Pancreas (tissue), 10 donors: ENCODE measurements at regions not wholly inside any gene's neighbourhood (a gene's known extent, or its start where the extent isn't known, plus 50 kb on each side); places are given as distances from the start of the nearest gene placed in this dataset.

ENCODE experiments used
- ATAC-seq, 4 donors: fragments of 200-7000 bp; cut with Tn5 transposase; one replicate each; pipeline versions ENCODE4 v1.8.0 to v1.9.1; 2020; ENCODE audit warnings: mild to moderate bottlenecking in 4 of 4, moderate library complexity in 4 of 4
- DNase-seq, 6 donors: peaks; one replicate each; pipeline ENCODE4 v3.0.0-alpha.2; 2020
- FAIRE-seq: peaks from 2 replicates; lab custom pipeline; 2012; peaks lifted over from hg19 to GRCh38; lab: Jason Lieb, UNC
- H3K27ac ChIP-seq, 4 donors: fragments of 200-600 bp; sonication (generic); 1 replicate in 3 of 4; 2 replicates in 1 of 4; pipeline versions ENCODE4 v1.5.0 to v1.8.0; 2020
- H3K27me3 ChIP-seq, 4 donors: fragments of 200-600 bp; one replicate each; pipeline ENCODE4 v1.8.0; 2021
- H3K36me3 ChIP-seq, 3 donors: fragments of 200-600 bp; sonication (generic) in 1 of 3; one replicate each; pipeline versions ENCODE4 v1.5.0 to v1.8.0; 2020 to 2021
- H3K4me1 ChIP-seq, 3 donors: fragments of 200-600 bp; one replicate each; pipeline ENCODE4 v1.8.0; 2021
- H3K4me3 ChIP-seq, 4 donors: fragments of 200-600 bp; sonication (generic) in 2 of 4; one replicate each; pipeline versions ENCODE4 v1.5.0 to v1.8.0; 2020 to 2021
- H3K9me3 ChIP-seq, 4 donors: fragments of 200-600 bp; one replicate each; pipeline ENCODE4 v1.8.0; 2021
- WGBS, 2 donors: extraction: QIAGEN DNeasy Blood & Tissue Kit; methylation state at CpG; one replicate each; pipeline ENCODE4 v1.1.7; 2013; 5-methylcytosine and 5-hydroxymethylcytosine counted together
- intact Hi-C, 3 donors: fragments of 100-400 bp; cut with DNase I; formaldehyde crosslinking; loops; one replicate each; pipeline versions ENCODE4 v1.11.1 to v1.14.2; 2022
- TF ChIP-seq, protein P1 (sequence below), 4 donors: fragments of 200-600 bp; sonication (generic) in 3 of 4; IDR thresholded peaks; one replicate each; pipeline versions ENCODE4 v1.5.0 to v1.8.0; 2021; ENCODE audit warnings: antibody characterized with exemption in 4 of 4
- donor health status: healthy with polysubstance abuse.
- donor health status: DM: no; HTN: no; CAD: no; lungs with moderate emphysema.
- donor health status: DM: no; HTN: no; CAD: no.
- donor health status: control.
- donor health status: control.
- donor health status: Bipolar disorder and iron deficiency.
- donor health status: DM: yes; HTN: yes; CAD: no.
- donor health status: DM: no; HTN: no; CAD: no.
- donor health status: DM: no; HTN: no; CAD: no.
- donor health status: DM: yes; HTN: yes; CAD: no.

DNA sequence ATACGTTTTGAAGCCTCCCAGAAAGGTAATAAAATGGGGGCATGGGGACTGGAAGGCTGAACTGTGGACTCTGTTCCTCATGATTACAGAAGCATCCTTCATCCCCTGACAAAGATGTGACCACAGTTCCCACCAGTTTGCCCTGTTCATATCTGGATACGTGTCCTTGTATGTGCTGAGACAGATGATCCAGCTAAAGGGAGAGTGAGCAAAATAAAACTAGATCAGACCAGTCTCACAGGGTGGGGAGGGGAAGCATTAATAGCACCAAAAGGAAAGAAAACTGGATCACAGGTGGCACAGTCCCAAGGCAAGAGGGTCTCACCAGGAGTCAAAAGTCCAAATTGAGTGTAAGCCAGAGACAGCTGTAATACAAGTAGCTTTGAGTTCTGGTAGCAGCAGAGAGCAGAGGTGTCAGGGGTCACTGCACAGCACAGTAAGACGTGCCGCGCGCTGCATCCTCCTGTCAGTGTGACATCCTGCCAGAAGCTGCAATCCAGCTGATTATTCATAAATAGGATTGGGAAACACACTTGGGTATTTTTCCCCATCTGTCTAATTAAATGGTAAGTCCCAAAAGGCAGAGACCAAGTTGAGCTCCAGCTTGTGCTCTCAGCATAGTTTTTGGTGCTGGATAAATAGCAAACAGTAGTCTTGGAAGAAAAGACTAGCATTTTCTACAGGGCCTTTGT is 560.0 kb upstream of the CFAP20DC start:
- WGBS, 2 donors, result 75 to 78% methylated on average over 6 of the region's 6 CpGs
- no peaks in the 10 kb centered on the region for H3K27me3 ChIP-seq
- no peak overlapping the region for H3K4me3 ChIP-seq
- no peak overlapping the region for H3K27ac ChIP-seq
- no peak for DNase-seq
- H3K9me3 ChIP-seq, result no peaks in the 10 kb centered on the region
- no peaks in the 10 kb centered on the region for H3K4me1 ChIP-seq
- peak in 1 of 4 donors; percentile 58 for ATAC-seq
- no peaks in the 10 kb centered on the region for H3K36me3 ChIP-seq
- TF ChIP-seq, protein P1, sequence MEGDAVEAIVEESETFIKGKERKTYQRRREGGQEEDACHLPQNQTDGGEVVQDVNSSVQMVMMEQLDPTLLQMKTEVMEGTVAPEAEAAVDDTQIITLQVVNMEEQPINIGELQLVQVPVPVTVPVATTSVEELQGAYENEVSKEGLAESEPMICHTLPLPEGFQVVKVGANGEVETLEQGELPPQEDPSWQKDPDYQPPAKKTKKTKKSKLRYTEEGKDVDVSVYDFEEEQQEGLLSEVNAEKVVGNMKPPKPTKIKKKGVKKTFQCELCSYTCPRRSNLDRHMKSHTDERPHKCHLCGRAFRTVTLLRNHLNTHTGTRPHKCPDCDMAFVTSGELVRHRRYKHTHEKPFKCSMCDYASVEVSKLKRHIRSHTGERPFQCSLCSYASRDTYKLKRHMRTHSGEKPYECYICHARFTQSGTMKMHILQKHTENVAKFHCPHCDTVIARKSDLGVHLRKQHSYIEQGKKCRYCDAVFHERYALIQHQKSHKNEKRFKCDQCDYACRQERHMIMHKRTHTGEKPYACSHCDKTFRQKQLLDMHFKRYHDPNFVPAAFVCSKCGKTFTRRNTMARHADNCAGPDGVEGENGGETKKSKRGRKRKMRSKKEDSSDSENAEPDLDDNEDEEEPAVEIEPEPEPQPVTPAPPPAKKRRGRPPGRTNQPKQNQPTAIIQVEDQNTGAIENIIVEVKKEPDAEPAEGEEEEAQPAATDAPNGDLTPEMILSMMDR (IDR thresholded peaks at IDR 0.05), result no peak
- intact Hi-C loops, result no loop called here
- no peak for FAIRE-seq

DNA sequence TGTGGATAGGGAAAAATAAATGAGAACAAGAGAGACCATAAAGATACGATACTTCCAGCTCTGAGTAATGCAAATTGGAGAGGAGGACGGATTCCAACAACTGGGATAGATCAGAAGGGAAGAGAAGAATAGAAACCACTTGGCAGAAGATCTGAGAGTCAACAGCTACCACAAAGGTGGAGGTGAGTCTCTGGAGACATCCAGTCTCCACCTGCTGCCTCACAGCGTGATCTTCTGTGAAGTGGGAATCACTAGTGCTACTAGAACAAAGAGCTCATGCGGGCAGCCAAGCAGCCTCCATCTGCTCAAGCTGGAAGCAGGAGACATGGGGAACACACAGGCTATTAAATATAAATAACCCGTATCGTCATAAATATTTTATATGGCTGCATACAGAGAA is 558.5 kb upstream of the CFAP20DC start:
- Histone ChIP-seq H3K27me3 (no peaks in the 10 kb centered on the region), H3K36me3 (no peaks in the 10 kb centered on the region), H3K4me1 (no peaks in the 10 kb centered on the region), H3K9me3 (no peaks in the 10 kb centered on the region), H3K27ac (no peak overlapping the region), H3K4me3 (no peak overlapping the region)
- WGBS, 2 donors, result 86 to 94% methylated on average over 6 of the region's 6 CpGs
- TF ChIP-seq, protein P1 (IDR thresholded peaks at IDR 0.05), result no peak
- intact Hi-C loops, result no loop called here
- DNase-seq (no peak), FAIRE-seq (no peak), ATAC-seq (no peak)

DNA sequence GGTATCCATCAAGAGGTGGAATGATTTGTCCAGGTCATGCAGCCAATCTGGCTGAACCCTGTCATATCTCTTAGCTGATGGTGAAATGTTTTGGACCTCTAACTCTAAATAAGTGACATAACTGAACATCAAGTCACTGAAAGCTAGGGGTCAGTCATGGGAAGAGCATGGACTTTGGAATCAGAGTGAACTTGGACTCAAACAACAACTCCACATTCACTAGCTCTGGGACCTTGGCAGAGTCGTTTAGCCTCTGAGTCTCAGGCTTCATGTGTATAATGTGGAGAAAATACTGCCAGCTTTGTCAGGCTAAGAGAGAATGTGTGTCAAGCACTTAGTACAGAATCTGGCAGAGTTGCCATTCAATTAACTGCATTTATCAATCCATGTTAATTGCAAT is 557.8 kb upstream of the CFAP20DC start:
- DNase-seq, result no peak

DNA sequence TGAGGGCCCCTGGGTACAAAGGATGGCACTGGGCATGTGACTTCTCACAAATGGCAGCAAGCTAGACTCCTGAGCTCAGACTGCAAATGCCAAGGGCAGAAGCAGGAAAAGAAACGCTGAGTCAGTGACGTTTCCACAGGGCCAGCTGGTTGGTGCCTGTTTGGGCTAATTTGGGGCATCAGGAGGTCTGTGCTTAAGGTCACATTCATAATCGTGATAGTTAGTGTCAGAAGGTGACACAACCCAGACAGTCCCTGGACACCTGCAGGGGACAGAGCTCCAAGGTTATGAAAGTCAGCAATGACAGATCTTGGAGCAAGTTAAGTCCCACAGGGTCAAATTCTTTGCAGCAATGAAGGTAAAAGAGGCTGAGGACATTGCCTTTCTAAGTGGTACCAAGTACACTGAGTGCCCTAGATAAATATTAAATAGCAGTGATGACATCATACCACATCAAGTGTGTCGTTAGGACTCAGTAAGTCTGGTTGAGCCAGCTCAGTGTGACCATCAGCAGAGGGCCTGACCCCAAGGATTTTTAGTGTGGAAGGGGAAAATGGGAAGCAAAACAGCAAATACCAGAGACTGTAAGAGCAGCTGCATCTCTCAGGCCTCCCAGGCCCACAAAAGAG is 556.9 kb upstream of the CFAP20DC start:
- Histone ChIP-seq H3K9me3 (no peaks in the 10 kb centered on the region), H3K36me3 (no peaks in the 10 kb centered on the region), H3K27ac (no peak overlapping the region), H3K4me3 (no peak overlapping the region), H3K27me3 (no peaks in the 10 kb centered on the region), H3K4me1 (no peaks in the 10 kb centered on the region)
- ATAC-seq, result peak in 2 of 4 donors; percentile 10 to 50
- intact Hi-C loops, result no loop called here
- no peak for FAIRE-seq
- no peak for DNase-seq
- TF ChIP-seq, protein P1 (IDR thresholded peaks at IDR 0.05), result no peak
- 37 to 47% methylated on average over 4 of the region's 4 CpGs for WGBS, 2 donors

More for the DNA sequence above, 557.8 kb upstream of the CFAP20DC start:
- TF ChIP-seq, protein P1 (IDR thresholded peaks at IDR 0.05), result no peak
- intact Hi-C loops, result no loop called here
- no peak for FAIRE-seq
- Histone ChIP-seq H3K36me3 (no peaks in the 10 kb centered on the region), H3K4me1 (no peaks in the 10 kb centered on the region), H3K27me3 (no peaks in the 10 kb centered on the region), H3K27ac (no peak overlapping the region), H3K4me3 (no peak overlapping the region), H3K9me3 (no peaks in the 10 kb centered on the region)
- ATAC-seq, result peak in 2 of 4 donors; percentile 13 to 35
- 0 to 9% methylated on average over 1 of the region's 1 CpG for WGBS, 2 donors
